ENCODE measurements at regions not wholly inside any gene's neighbourhood (a gene's known extent, or its start where the extent isn't known, plus 50 kb on each side); places are given as distances from the start of the nearest gene placed in this dataset.

GRCh38 chr4:155433636-155434360, 57.0 kb upstream of the MAP9 start:
- CTCF ChIA-PET (ENCODE audit: low intra/inter-chr PET ratio), result no interaction called here
- no peak for FAIRE-seq
- intact Hi-C loops (cut with micrococcal nuclease), result no loop called here
- Histone ChIP-seq H4K20me1 (replicated peaks; ENCODE audit: control insufficient read depth, insufficient read depth, low read length) (no peaks in the 10 kb centered on the region), H2AFZ (ENCODE audit: low read depth, low read length) (no peak overlapping the region), H3K9me1 (ENCODE audit: control insufficient read depth, insufficient read depth, low read length) (no peaks in the 10 kb centered on the region), H3K9me3 (replicated peaks; ENCODE audit: control insufficient read depth, insufficient read depth, low read depth, low read length) (no peaks in the 10 kb centered on the region), H3K27ac (ENCODE audit: extremely low read depth, low read depth, low read length) (no peak overlapping the region), H3K36me3 (ENCODE audit: control insufficient read depth, insufficient read depth, low read length) (no peaks in the 10 kb centered on the region), H3K4me2 (ENCODE audit: insufficient read depth, low read length) (no peak overlapping the region), H3K9ac (ENCODE audit: insufficient read depth in 1 of 2, low read depth in 2 of 2, low read length in 2 of 2) (no peak overlapping the region), H3K27me3 (ENCODE audit: control insufficient read depth in 2 of 2, insufficient read depth in 2 of 2, low read length in 2 of 2) (no peaks in the 10 kb centered on the region), H3K4me1 (replicated peaks in 1 of 2; ENCODE audit: control insufficient read depth in 2 of 2, insufficient read depth in 2 of 2, low read length in 2 of 2) (no peaks in the 10 kb centered on the region), H3K4me3 (no peak overlapping the region), H3K79me2 (ENCODE audit: control insufficient read depth, insufficient read depth, low read length) (no peaks in the 10 kb centered on the region)
- ATAC-seq, result no peak
- in situ Hi-C loops (cut with MboI), result no loop called here
- WGBS (ENCODE audit: insufficient coverage, low coverage, missing lambda C conversion rate), result 0% methylated on average over 2 of the region's 2 CpGs
- DNase-seq (ENCODE audit: extremely low read depth in 1 of 4, low spot score in 3 of 4), result no peak
- no TSS peak for BruUV-seq (replicated peaks)
- POLR2A ChIA-PET, result no interaction called here
- no peak for TF ChIP-seq ZNF232 (CRISPR knock-in tag; IDR thresholded peaks at IDR 0.05)
- TF ChIP-seq ZNF589 (CRISPR knock-in tag; IDR thresholded peaks at IDR 0.05; ENCODE audit: low read depth), result no peak
- no peak for TF ChIP-seq ZNF263 (CRISPR knock-in tag; IDR thresholded peaks at IDR 0.05; ENCODE audit: borderline replicate concordance)
- no peak for TF ChIP-seq SAP30 (IDR thresholded peaks at IDR 0.05; ENCODE audit: borderline replicate concordance, insufficient read depth, low read depth, low read length, poor library complexity, severe bottlenecking)
- TF ChIP-seq THRB (CRISPR knock-in tag; conservative IDR thresholded peaks at IDR 0.05), result no peak
- TF ChIP-seq TCF3 (CRISPR knock-in tag; IDR thresholded peaks at IDR 0.05), result no peak
- no peak for TF ChIP-seq PTRF (tag; IDR thresholded peaks at IDR 0.05)
- TF ChIP-seq L3MBTL2 (IDR thresholded peaks at IDR 0.05), result no peak
- no peak for TF ChIP-seq ZNF347 (CRISPR knock-in tag; IDR thresholded peaks at IDR 0.05; ENCODE audit: low read depth)
- TF ChIP-seq ZNF24 (IDR thresholded peaks at IDR 0.05), result no peak
- TF ChIP-seq POLR2A (conservative IDR thresholded peaks at IDR 0.05), result no peak
- TF ChIP-seq SRSF1 (IDR thresholded peaks at IDR 0.05; ENCODE audit: low read depth, low read length), result no peak
- no peak for TF ChIP-seq HNRNPH1 (optimal IDR thresholded peaks at IDR 0.05; ENCODE audit: low read depth, low read length)
- TF ChIP-seq ZNF583 (CRISPR knock-in tag; IDR thresholded peaks at IDR 0.05), result no peak
- no peak for TF ChIP-seq MED1 (CRISPR knock-in tag; IDR thresholded peaks at IDR 0.05; ENCODE audit: borderline replicate concordance)
- no peak for TF ChIP-seq NEUROD1 (IDR thresholded peaks at IDR 0.05; ENCODE audit: borderline replicate concordance, low read depth, low read length, partially characterized antibody)

Measured in K562 (cell line).